Mucosa of rectum (tissue), 2 donors: ENCODE measurements at regions not wholly inside any gene's neighbourhood (a gene's known extent, or its start where the extent isn't known, plus 50 kb on each side); places are given as distances from the start of the nearest gene placed in this dataset.

ENCODE experiments used
- H3K27ac ChIP-seq, 2 donors: one replicate each; pipeline ENCODE4 v1.7.0; 2013; ENCODE audit warnings: inconsistent platforms in 2 of 2, low read depth in 2 of 2, low read length in 2 of 2
- H3K27me3 ChIP-seq, 2 donors: one replicate each; pipeline ENCODE4 v1.7.0; 2013; ENCODE audit warnings: low read length in 2 of 2; ENCODE audit not compliant: control insufficient read depth in 2 of 2, insufficient read depth in 2 of 2
- H3K36me3 ChIP-seq, 2 donors: one replicate each; pipeline ENCODE4 v1.7.0; 2013; ENCODE audit warnings: low read length in 2 of 2; ENCODE audit not compliant: control insufficient read depth in 2 of 2, insufficient read depth in 2 of 2
- H3K4me1 ChIP-seq, 2 donors: one replicate each; pipeline ENCODE4 v1.7.0; 2013; ENCODE audit warnings: low read length in 2 of 2, mild to moderate bottlenecking in 1 of 2; ENCODE audit not compliant: control insufficient read depth in 2 of 2, insufficient read depth in 2 of 2
- H3K4me3 ChIP-seq, 2 donors: one replicate each; pipeline ENCODE4 v1.7.0; 2013; ENCODE audit warnings: low read length in 2 of 2
- H3K9ac ChIP-seq, 2 donors: one replicate each; pipeline ENCODE4 v1.7.0; 2013; ENCODE audit warnings: low read length in 2 of 2, low read depth in 1 of 2, mild to moderate bottlenecking in 1 of 2
- H3K9me3 ChIP-seq, 2 donors: one replicate each; pipeline ENCODE4 v1.7.0; 2013; ENCODE audit warnings: low read length in 2 of 2; ENCODE audit not compliant: control insufficient read depth in 2 of 2
- donor health status: healthy.
- donor health status: Normal muscosa, but diverticular disease.

DNA sequence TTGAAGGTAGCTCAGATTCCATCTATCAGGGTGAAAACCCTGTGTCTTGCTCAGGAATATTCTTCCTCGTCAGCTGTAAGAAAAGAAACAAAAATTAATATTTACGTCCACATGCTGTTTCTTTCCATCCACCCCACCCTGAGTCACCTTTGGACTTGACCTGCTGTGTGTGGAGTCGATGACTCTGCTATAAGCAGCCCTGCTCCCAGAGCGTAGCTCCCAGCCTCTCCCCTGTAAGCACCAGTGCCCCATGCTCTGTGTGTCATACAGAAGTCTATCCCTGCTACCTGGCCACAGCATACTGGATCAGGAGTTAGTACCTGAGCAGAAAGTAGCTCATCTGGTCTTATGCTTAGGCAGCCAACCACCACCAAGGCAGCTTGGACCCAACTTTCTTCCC lies 223.6 kb downstream of the SOD2 start:
- H3K4me3 ChIP-seq: no peak overlapping the region
- H3K36me3 ChIP-seq: no peaks in the 10 kb centered on the region

DNA sequence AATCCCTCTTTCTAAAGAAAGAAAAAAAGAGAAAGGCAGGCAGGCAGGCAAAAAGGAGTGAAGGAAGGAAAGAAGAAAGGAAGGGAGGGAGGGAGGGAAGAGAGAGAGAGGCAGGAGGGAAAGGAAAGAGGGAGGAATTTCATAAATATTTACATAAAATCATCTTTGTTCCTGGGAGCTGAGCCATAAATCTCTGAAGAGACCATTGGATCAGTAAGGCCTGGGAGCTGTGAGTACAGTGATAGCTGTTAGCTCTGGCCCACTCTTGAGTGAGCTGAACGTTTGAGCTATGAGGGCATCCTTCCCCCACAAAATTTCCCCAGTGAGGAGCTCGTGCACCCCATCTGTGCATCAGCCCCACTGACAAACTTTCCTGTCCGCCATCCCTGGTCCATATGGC lies 224.0 kb downstream of the SOD2 start:
- Histone ChIP-seq H3K4me1 (no peaks in the 10 kb centered on the region), H3K9ac (no peak overlapping the region), H3K27ac (no peak overlapping the region), H3K36me3 (no peaks in the 10 kb centered on the region), H3K27me3 (no peaks in the 10 kb centered on the region), H3K4me3 (no peak overlapping the region), H3K9me3 (no peaks in the 10 kb centered on the region)

More for the DNA sequence above, 223.6 kb downstream of the SOD2 start:
- Histone ChIP-seq H3K9ac (no peak overlapping the region), H3K27me3 (no peaks in the 10 kb centered on the region), H3K4me1 (no peaks in the 10 kb centered on the region), H3K9me3 (no peaks in the 10 kb centered on the region), H3K27ac (no peak overlapping the region)

DNA sequence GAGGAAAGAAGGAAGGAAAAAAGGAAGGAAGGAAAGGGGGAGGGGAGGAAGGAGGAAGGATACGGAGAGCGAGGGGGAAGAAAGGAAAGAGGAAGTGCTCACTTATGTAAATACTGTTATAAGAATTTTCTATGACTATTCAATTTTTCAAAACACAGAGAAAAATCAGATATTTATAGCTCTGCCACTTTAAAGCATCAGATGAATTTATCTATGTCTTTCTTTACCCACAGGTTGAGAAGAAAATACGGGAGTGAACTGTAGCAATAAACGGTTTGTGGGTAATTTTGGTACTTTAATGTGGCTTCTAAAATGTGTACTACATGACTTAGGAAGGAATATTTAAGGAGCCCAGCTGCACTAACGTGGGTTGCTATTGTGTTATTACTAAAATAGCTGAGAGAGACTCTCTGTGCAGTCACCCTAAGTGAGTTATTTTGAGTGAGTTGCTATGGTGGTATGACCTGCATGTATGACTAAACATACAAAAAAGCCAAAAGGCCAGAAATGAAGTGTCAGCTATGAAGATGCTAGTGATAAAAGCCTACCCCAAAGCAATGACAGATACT lies 225.5 kb downstream of the SOD2 start:
- Histone ChIP-seq H3K9ac (no peak overlapping the region), H3K4me1 (no peaks in the 10 kb centered on the region), H3K36me3 (no peaks in the 10 kb centered on the region), H3K4me3 (no peak overlapping the region), H3K27me3 (no peaks in the 10 kb centered on the region), H3K27ac (no peak overlapping the region), H3K9me3 (no peaks in the 10 kb centered on the region)

DNA sequence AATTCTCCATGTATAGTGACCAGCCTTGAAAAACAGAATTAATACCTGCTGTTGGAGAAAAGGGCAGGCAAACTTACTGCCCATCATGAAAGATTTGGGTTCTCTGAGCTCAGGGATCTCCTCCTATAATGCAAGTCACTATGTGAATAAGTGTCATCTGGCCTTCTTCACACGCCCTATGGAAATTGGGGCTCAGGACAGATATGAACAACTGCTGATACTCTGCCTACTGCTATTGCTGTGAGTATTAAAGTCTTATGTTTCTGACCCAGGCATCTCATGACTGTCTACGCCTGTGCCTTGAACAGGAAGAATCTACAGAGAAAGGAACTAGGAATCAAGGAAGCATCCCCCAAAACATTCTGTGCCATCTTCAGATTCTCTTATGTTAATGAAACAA lies 226.1 kb downstream of the SOD2 start:
- no peak overlapping the region for H3K9ac ChIP-seq
- no peaks in the 10 kb centered on the region for H3K27me3 ChIP-seq
- no peaks in the 10 kb centered on the region for H3K4me1 ChIP-seq
- H3K27ac ChIP-seq: no peak overlapping the region
- H3K36me3 ChIP-seq: no peaks in the 10 kb centered on the region
- no peak overlapping the region for H3K4me3 ChIP-seq
- no peaks in the 10 kb centered on the region for H3K9me3 ChIP-seq

DNA sequence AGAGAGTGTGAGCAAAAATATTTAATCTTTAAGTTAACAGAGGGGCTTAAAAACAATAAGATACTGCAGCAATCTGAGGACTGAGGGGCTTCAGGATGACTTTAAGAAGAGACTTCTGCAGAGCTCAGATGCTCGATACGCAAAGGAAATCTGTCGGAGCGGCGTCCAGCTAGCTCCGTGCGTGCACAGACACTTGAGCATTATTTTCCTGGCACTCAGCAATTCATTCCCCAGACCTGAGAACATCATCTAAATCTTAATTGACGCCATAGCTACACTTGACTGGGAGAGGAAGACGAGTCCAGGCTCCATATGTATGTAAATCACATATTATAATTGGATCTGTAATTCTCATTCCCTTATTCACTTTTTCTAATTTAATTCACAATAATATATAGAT lies 228.2 kb downstream of the SOD2 start:
- H3K9me3 ChIP-seq: no peaks in the 10 kb centered on the region
- no peak overlapping the region for H3K27ac ChIP-seq
- no peaks in the 10 kb centered on the region for H3K4me1 ChIP-seq

DNA sequence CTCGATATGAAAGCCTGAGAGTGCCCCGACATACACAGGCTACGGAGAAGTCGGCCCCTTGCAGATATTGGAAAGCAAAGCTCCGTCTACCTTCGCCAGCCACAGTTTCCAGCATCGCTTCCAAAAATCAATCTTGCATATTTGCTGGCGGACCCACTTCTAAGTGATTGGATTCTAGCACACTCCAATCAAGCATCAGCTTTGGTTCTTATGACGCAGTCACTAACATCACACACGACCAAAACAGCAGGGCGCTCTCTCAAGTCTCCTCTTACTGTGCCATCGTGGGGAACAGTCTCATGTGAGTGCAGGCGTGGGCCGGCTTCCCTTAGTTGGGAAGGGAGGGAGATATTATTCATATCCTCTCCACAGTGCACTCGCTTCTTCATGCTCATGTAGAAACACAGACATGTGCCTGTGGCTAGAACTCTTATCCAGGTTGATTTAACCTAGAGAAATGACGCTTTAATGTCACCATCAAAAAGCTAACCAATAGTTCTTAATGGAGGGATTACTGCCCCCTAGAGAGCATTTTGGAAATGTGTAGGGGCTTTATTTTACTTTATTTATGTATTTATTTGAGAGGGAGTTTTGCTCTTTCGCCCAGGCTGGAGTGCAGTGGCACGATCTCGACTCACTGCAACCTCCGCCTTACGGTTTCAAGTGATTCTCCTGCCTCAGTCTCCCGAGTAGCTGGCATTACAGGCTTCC lies 229.8 kb downstream of the SOD2 start:
- H3K4me1 ChIP-seq: no peaks in the 10 kb centered on the region
- H3K9me3 ChIP-seq: no peaks in the 10 kb centered on the region
- no peak overlapping the region for H3K9ac ChIP-seq
- H3K36me3 ChIP-seq: no peaks in the 10 kb centered on the region
- no peak overlapping the region for H3K4me3 ChIP-seq
- no peaks in the 10 kb centered on the region for H3K27me3 ChIP-seq
- no peak overlapping the region for H3K27ac ChIP-seq

More for the DNA sequence above, 228.2 kb downstream of the SOD2 start:
- no peaks in the 10 kb centered on the region for H3K27me3 ChIP-seq
- H3K9ac ChIP-seq: no peak overlapping the region
- no peak overlapping the region for H3K4me3 ChIP-seq
- no peaks in the 10 kb centered on the region for H3K36me3 ChIP-seq

DNA sequence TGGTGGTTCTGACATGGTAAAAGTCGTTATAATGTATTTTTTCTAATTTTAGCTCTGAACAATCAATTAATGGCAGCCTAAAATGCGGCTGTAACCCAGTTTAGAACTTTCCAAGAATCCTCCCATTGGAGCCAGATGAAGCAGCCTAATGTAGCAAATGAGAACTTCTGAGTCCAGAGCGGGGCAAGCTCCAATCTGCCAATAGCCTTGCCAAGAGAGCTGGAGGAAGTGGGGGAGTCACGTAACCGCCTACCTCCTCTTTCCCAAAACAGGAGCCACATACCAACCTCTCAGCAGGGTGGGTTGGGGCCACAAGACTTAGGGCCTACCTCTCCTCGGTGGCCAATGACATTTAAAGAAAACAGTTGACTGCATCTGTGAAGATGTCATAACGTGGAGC lies 230.6 kb downstream of the SOD2 start:
- H3K27ac ChIP-seq: no peak overlapping the region
- H3K4me3 ChIP-seq: no peak overlapping the region
- H3K9ac ChIP-seq: no peak overlapping the region
- no peaks in the 10 kb centered on the region for H3K9me3 ChIP-seq
- no peaks in the 10 kb centered on the region for H3K4me1 ChIP-seq
- H3K36me3 ChIP-seq: no peaks in the 10 kb centered on the region
- no peaks in the 10 kb centered on the region for H3K27me3 ChIP-seq

DNA sequence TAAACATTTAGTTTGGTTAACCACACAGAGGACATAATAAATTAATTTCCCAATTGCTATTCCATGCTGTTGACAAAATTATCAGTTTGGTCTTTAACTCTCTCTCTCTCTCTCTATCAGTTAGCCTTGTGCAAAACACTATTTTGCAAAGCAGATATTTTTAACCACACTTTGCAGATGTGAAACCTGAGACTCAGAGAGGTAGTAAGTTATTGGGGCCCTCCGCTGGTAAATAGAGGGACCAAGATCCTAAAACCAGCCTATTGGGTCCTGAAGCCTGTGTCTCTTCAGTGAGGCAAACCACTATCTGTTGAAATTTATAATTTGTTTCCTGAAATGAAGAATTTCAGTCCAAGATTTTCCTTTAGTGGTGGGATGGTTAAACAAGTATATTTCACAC lies 231.0 kb downstream of the SOD2 start:
- no peak overlapping the region for H3K4me3 ChIP-seq
- H3K27me3 ChIP-seq: no peaks in the 10 kb centered on the region
- H3K27ac ChIP-seq: no peak overlapping the region
- H3K9ac ChIP-seq: no peak overlapping the region
- no peaks in the 10 kb centered on the region for H3K9me3 ChIP-seq
- H3K36me3 ChIP-seq: no peaks in the 10 kb centered on the region
- no peaks in the 10 kb centered on the region for H3K4me1 ChIP-seq

DNA sequence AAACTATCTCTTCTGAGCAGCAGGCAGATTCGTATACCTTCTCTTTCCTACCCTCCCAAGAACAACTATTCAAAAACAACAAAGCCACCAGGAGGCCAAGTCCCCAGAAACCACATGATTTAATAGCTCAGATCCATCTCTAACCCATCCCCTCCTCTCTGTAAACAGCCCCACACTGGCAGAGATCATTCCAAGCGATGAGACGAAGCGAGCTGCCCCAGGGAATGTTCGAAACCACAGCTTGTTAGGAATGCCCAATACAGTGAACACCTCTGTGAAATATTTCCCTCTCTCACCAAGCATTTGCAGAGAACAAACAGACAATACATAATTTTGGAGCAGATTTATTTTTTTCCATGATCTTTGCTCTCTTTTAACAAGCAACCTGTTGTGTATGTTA lies 231.8 kb downstream of the SOD2 start:
- Histone ChIP-seq H3K4me3 (no peak overlapping the region), H3K27ac (no peak overlapping the region), H3K9me3 (no peaks in the 10 kb centered on the region), H3K27me3 (no peaks in the 10 kb centered on the region), H3K9ac (no peak overlapping the region), H3K36me3 (no peaks in the 10 kb centered on the region), H3K4me1 (no peaks in the 10 kb centered on the region)

DNA sequence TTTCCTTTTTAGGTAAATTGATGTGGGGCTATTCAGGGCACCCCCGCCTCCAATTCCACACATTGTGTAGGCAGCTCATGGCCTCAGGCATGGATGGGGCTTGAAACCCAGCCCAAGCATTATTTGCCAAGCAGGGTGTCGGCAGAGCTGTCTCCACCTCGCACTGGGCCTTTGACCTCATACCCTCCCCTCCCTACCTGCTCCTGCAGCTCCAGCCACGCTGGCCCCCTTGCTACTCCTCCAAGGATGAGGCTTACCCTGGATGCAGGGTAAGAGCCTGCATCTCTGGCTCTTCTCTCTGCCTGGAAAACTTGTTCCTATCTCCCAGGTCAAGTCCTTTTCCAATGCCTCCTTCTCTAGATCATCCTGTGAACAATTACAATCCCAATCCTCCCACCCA lies 232.6 kb downstream of the SOD2 start:
- Histone ChIP-seq H3K36me3 (no peaks in the 10 kb centered on the region), H3K9ac (no peak overlapping the region), H3K9me3 (no peaks in the 10 kb centered on the region), H3K4me1 (no peaks in the 10 kb centered on the region), H3K4me3 (no peak overlapping the region), H3K27me3 (no peaks in the 10 kb centered on the region), H3K27ac (no peak overlapping the region)
